T1000 (cell line): ENCODE measurements at regions not wholly inside any gene's neighbourhood (a gene's known extent, or its start where the extent isn't known, plus 50 kb on each side); places are given as distances from the start of the nearest gene placed in this dataset.
"Not testable (repeated sequence)": the region's sequence is repeated elsewhere in the genome, so short reads cannot be mapped to it uniquely, and the experiment has no call there.

Source experiments
- DNase-seq: peaks from one replicate; lab custom pipeline; 2025; ENCODE audit warnings: mixed read lengths; lab: John Stamatoyannopoulos, UW

- no peak for DNase-seq
Measured at GRCh38 chr2:223181561-223181960, 129.6 kb downstream of the KCNE4 start.

GRCh38 chr2:223182356-223182755, 130.4 kb downstream of the KCNE4 start:
- no peak for DNase-seq

- no peak for DNase-seq
Measured at GRCh38 chr2:223185638-223186037, 133.6 kb downstream of the KCNE4 start.

- DNase-seq = no peak
Measured at GRCh38 chr2:223187256-223187655, 135.3 kb downstream of the KCNE4 start.

GRCh38 chr2:223190561-223191206, 138.7 kb downstream of the KCNE4 start:
- not testable (repeated sequence) for DNase-seq

- no peak for DNase-seq
Measured at GRCh38 chr2:223196331-223196730, 144.3 kb downstream of the KCNE4 start.

GRCh38 chr2:223197046-223197445, 145.1 kb downstream of the KCNE4 start:
- no peak for DNase-seq

GRCh38 chr2:223199531-223200515, 147.8 kb downstream of the KCNE4 start:
- no peak for DNase-seq

- DNase-seq = no peak
Measured at GRCh38 chr2:223203971-223204929, 152.3 kb downstream of the KCNE4 start.

- DNase-seq = no peak
Measured at GRCh38 chr2:223210489-223210888, 158.5 kb downstream of the KCNE4 start.

- no peak for DNase-seq
Measured at GRCh38 chr2:223214394-223215253, 162.6 kb downstream of the KCNE4 start.

- no peak for DNase-seq
Measured at GRCh38 chr2:223215254-223215516, 163.2 kb downstream of the KCNE4 start.

- DNase-seq = no peak
Measured at GRCh38 chr2:223217373-223217772, 165.4 kb downstream of the KCNE4 start.

GRCh38 chr2:223218587-223219178, 166.7 kb downstream of the KCNE4 start:
- DNase-seq = no peak

GRCh38 chr2:223219872-223220657, 168.1 kb downstream of the KCNE4 start:
- DNase-seq = no peak

GRCh38 chr2:223220658-223220925, 168.6 kb downstream of the KCNE4 start:
- no peak for DNase-seq

GRCh38 chr2:223221139-223221835, 169.3 kb downstream of the KCNE4 start:
- DNase-seq = no peak

- DNase-seq = peak; percentile 3
Measured at GRCh38 chr2:223222397-223222796, 170.4 kb downstream of the KCNE4 start.

GRCh38 chr2:223223156-223223555, 171.2 kb downstream of the KCNE4 start:
- no peak for DNase-seq

GRCh38 chr2:223225266-223225665, 173.3 kb downstream of the KCNE4 start:
- DNase-seq = no peak
